HG02759 (cell line): ENCODE measurements at regions not wholly inside any gene's neighbourhood (a gene's known extent, or its start where the extent isn't known, plus 50 kb on each side); places are given as distances from the start of the nearest gene placed in this dataset.
A peak's percentile ranks its signal among the peaks of the same experiment; 100 is the strongest.

Experiments
- ATAC-seq: cut with Tn5 transposase; IDR thresholded peaks from one replicate; pipeline ENCODE4 v1.9.1; 2021; ENCODE audit warnings: mild to moderate bottlenecking, moderate library complexity; ENCODE audit not compliant: unreplicated experiment

- no peak for ATAC-seq
Measured at GRCh38 chr11:32315121-32315520, 120.2 kb downstream of the WT1 start.

- ATAC-seq = no peak
Measured at GRCh38 chr11:32316232-32316631, 119.1 kb downstream of the WT1 start.

GRCh38 chr11:32316858-32317642 is 118.3 kb downstream of the WT1 start:
- ATAC-seq = no peak

- no peak for ATAC-seq
Measured at GRCh38 chr11:32317643-32318042, 117.7 kb downstream of the WT1 start.

- ATAC-seq = no peak
Measured at GRCh38 chr11:32318071-32319055, 117.0 kb downstream of the WT1 start.

- no peak for ATAC-seq
Measured at GRCh38 chr11:32323814-32324130, 111.6 kb downstream of the WT1 start.

GRCh38 chr11:32325187-32325586 is 110.2 kb downstream of the WT1 start:
- ATAC-seq = no peak

GRCh38 chr11:32325725-32326124 is 109.6 kb downstream of the WT1 start:
- ATAC-seq = no peak

- no peak for ATAC-seq
Measured at GRCh38 chr11:32326522-32326921, 108.8 kb downstream of the WT1 start.

- ATAC-seq = no peak
Measured at GRCh38 chr11:32328392-32328791, 106.9 kb downstream of the WT1 start.

GRCh38 chr11:32331098-32331497 is 104.2 kb downstream of the WT1 start:
- ATAC-seq = no peak

GRCh38 chr11:32331792-32332191 is 103.5 kb downstream of the WT1 start:
- no peak for ATAC-seq

GRCh38 chr11:32332990-32333319 is 102.4 kb downstream of the WT1 start:
- ATAC-seq = no peak

- ATAC-seq = peak; percentile 65
Measured at GRCh38 chr11:32333320-32333991, 101.9 kb downstream of the WT1 start.

- no peak for ATAC-seq
Measured at GRCh38 chr11:32334822-32335221, 100.5 kb downstream of the WT1 start.
